ENCODE measurements at regions not wholly inside any gene's neighbourhood (a gene's known extent, or its start where the extent isn't known, plus 50 kb on each side); places are given as distances from the start of the nearest gene placed in this dataset.

DNA sequence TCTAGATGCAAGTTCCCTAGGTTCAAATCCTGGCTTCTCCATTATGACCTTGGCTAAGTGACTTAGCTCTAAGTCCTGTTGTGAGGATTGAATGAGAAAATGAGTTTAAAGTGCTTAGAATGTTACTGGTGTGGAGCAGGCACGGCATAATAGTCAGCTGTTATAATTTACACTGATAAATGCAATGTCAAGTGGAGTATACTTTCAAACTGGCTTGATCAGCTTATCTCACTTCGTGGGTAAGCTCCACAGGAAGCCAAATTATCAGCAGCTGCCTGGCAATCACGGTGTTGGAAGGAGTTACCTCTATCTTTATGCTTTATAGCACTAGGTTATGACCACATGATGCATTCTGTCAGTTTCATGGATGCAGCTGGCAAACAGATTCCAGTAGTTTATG, 272.8 kb downstream of the OLFM4 start:
- TF ChIP-seq CTCF (IDR thresholded peaks at IDR 0.05; ENCODE audit: extremely low read depth in 1 of 2, insufficient read depth in 1 of 2, low read depth in 1 of 2, low read length in 2 of 2) (no peak), EZH2 (IDR thresholded peaks at IDR 0.05; ENCODE audit: borderline replicate concordance, low read depth, low read length, severe bottlenecking) (no peak), POLR2A (IDR thresholded peaks at IDR 0.05; ENCODE audit: low read depth, low read length) (no peak), JUN (IDR thresholded peaks at IDR 0.05; ENCODE audit: borderline replicate concordance, insufficient read depth, insufficient read length, low read depth) (no peak), FOS (IDR thresholded peaks at IDR 0.05; ENCODE audit: borderline replicate concordance, insufficient read depth, low read length) (no peak), MYC (IDR thresholded peaks at IDR 0.05; ENCODE audit: low read depth, low read length) (no peak), POLR2AphosphoS5 (IDR thresholded peaks at IDR 0.05; ENCODE audit: insufficient read depth, low read depth, low read length) (no peak), GATA2 (IDR thresholded peaks at IDR 0.05; ENCODE audit: insufficient read depth, insufficient read length, low read depth, low read length) (no peak)
- TF ChIP-seq, protein P1, sequence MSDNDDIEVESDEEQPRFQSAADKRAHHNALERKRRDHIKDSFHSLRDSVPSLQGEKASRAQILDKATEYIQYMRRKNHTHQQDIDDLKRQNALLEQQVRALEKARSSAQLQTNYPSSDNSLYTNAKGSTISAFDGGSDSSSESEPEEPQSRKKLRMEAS (IDR thresholded peaks at IDR 0.05; ENCODE audit: insufficient read depth, insufficient read length) = no peak
